ENCODE measurements at regions not wholly inside any gene's neighbourhood (a gene's known extent, or its start where the extent isn't known, plus 50 kb on each side); places are given as distances from the start of the nearest gene placed in this dataset.

GRCh38 chr12:53830631-53831030 is 78.9 kb upstream of the CISTR start:
- Mint-ChIP-seq H3K4me3 (no peak overlapping the region), H3K9me3 (no peaks in the 10 kb centered on the region), H3K4me1 (no peaks in the 10 kb centered on the region), H3K27me3 (ENCODE audit: insufficient read depth, low read depth) (peaks cover 8% of the 10 kb centered on the region), H3K27ac (no peak overlapping the region), H3K36me3 (no peaks in the 10 kb centered on the region)
- Histone ChIP-seq H3K9ac (no peak overlapping the region), H3K36me3 (no peaks in the 10 kb centered on the region), H3K9me3 (ENCODE audit: low read depth) (no peaks in the 10 kb centered on the region), H3F3A (ENCODE audit: low read depth) (no peaks in the 10 kb centered on the region), H3K4me3 (no peak overlapping the region), H3K27ac (no peak overlapping the region), H2AFZ (replicated peaks) (no peak overlapping the region), H3K79me2 (ENCODE audit: low read depth) (no peaks in the 10 kb centered on the region), H4K20me1 (ENCODE audit: low read depth) (no peaks in the 10 kb centered on the region), H3K4me2 (no peak overlapping the region), H3K4me1 (no peaks in the 10 kb centered on the region), H3K27me3 (peaks cover 59% of the 10 kb centered on the region)
- DNase-seq (ENCODE audit: low spot score) = no peak
- TF ChIP-seq EZH2 (IDR thresholded peaks at IDR 0.05) = no peak
- TF ChIP-seq EZH2phosphoT487 (IDR thresholded peaks at IDR 0.05) = no peak
- TF ChIP-seq CTCF (IDR thresholded peaks at IDR 0.05) = no peak

DNA sequence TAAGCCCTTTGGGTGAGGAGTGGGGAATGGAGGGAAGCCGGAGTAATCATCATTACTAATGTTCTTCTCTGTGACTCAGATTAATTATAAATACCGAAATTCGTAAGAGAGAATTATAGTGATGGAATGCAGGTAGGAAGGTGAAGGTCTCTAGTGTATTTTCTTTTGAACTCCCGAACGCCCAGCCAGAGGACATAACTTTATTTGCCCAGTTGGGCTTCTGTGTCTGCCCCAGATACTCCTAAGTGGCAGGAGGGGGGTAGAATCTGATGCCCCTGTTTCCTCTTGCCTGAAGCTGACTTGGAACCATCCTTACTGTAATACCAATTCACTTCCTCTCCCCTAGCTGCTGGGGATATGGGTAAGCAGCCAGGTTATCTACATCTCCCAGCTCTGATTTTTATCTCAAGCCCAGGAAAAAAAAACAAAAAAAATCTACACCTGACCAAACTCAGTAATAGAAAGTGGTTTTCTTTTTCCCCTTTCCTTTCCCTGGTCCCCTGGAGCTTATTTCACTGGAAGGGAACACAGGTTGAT is 84.4 kb upstream of the CISTR start:
- H3K4me3 ChIP-seq = no peak overlapping the region
- no peak overlapping the region for H3K27ac Mint-ChIP-seq
- H2AFZ ChIP-seq (replicated peaks) = no peak overlapping the region
- H3K9ac ChIP-seq = no peak overlapping the region
- H3K27me3 Mint-ChIP-seq (ENCODE audit: insufficient read depth, low read depth) = peaks cover 13% of the 10 kb centered on the region
- no peak overlapping the region for H3K4me3 Mint-ChIP-seq
- no peak for DNase-seq (ENCODE audit: low spot score)
- H3K27ac ChIP-seq = no peak overlapping the region
- no peaks in the 10 kb centered on the region for H3K4me1 Mint-ChIP-seq
- H3K79me2 ChIP-seq (ENCODE audit: low read depth) = no peaks in the 10 kb centered on the region
- H3K4me2 ChIP-seq = no peak overlapping the region
- no peaks in the 10 kb centered on the region for H3K36me3 Mint-ChIP-seq
- H3F3A ChIP-seq (ENCODE audit: low read depth) = no peaks in the 10 kb centered on the region
- H3K36me3 ChIP-seq = no peaks in the 10 kb centered on the region
- H3K9me3 Mint-ChIP-seq = no peaks in the 10 kb centered on the region
- no peaks in the 10 kb centered on the region for H3K4me1 ChIP-seq
- no peaks in the 10 kb centered on the region for H4K20me1 ChIP-seq (ENCODE audit: low read depth)
- TF ChIP-seq EZH2 (IDR thresholded peaks at IDR 0.05) (no peak), CTCF (IDR thresholded peaks at IDR 0.05) (no peak), EZH2phosphoT487 (IDR thresholded peaks at IDR 0.05) (no peak)
- peaks cover 97% of the 10 kb centered on the region for H3K27me3 ChIP-seq
- no peaks in the 10 kb centered on the region for H3K9me3 ChIP-seq (ENCODE audit: low read depth)

DNA sequence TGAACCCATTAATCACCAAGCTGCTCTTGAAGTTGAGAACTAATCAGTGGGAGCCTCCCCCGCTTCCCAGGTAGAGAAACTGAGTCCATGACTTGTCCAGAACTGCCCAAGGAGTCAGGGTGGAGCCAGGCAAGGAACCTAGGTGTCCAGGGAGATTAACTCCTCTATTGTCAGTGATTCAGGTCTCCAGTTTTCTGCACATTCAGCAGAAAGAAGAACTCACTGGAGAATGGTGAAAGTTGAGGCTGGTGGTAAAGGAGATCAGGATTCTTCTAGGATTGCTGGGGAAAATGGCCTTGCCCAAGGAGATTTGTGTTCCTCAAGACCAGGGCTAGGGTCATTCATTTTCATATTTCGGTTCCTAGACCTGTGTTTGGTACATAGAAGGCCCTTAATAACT is 87.2 kb upstream of the CISTR start:
- H3K27ac Mint-ChIP-seq = no peak overlapping the region
- Histone ChIP-seq H3K4me1 (no peaks in the 10 kb centered on the region), H3K27me3 (peaks cover 98% of the 10 kb centered on the region), H3F3A (ENCODE audit: low read depth) (no peaks in the 10 kb centered on the region), H3K9ac (no peak overlapping the region), H3K4me2 (no peak overlapping the region), H2AFZ (replicated peaks) (no peak overlapping the region), H3K79me2 (ENCODE audit: low read depth) (no peaks in the 10 kb centered on the region), H4K20me1 (ENCODE audit: low read depth) (no peaks in the 10 kb centered on the region), H3K9me3 (ENCODE audit: low read depth) (no peaks in the 10 kb centered on the region), H3K4me3 (no peak overlapping the region), H3K36me3 (no peaks in the 10 kb centered on the region), H3K27ac (no peak overlapping the region)
- no peaks in the 10 kb centered on the region for H3K9me3 Mint-ChIP-seq
- H3K4me1 Mint-ChIP-seq = no peaks in the 10 kb centered on the region
- H3K27me3 Mint-ChIP-seq (ENCODE audit: insufficient read depth, low read depth) = peaks cover 17% of the 10 kb centered on the region
- no peak overlapping the region for H3K4me3 Mint-ChIP-seq
- DNase-seq (ENCODE audit: low spot score) = no peak
- TF ChIP-seq EZH2phosphoT487 (IDR thresholded peaks at IDR 0.05) (no peak), EZH2 (IDR thresholded peaks at IDR 0.05) (no peak), CTCF (IDR thresholded peaks at IDR 0.05) (no peak)
- no peaks in the 10 kb centered on the region for H3K36me3 Mint-ChIP-seq

Measured in neural progenitor cell (in vitro differentiated cells).